RWPE2 (cell line): ENCODE measurements at regions not wholly inside any gene's neighbourhood (a gene's known extent, or its start where the extent isn't known, plus 50 kb on each side); places are given as distances from the start of the nearest gene placed in this dataset.
"Not testable (repeated sequence)": the region's sequence is repeated elsewhere in the genome, so short reads cannot be mapped to it uniquely, and the experiment has no call there.

Source experiments
- ATAC-seq: fragments of 200-7000 bp; cut with Tn5 transposase; 3 replicates; pipeline ENCODE4 v1.9.1; 2021; ENCODE audit warnings: low read depth
- DNase-seq: peaks from one replicate; pipeline ENCODE4 v3.0.0-alpha.2; 2020; ENCODE audit warnings: low spot score
- H3K27ac ChIP-seq: fragments of 450-650 bp; 2 replicates; pipeline ENCODE4 v1.5.1; 2017; ENCODE audit warnings: mild to moderate bottlenecking; ENCODE audit not compliant: poor library complexity, severe bottlenecking
- H3K27me3 ChIP-seq: fragments of 250-450 bp; sonication (Bioruptor Pico); 2 replicates; pipeline ENCODE4 v1.5.1; 2021; ENCODE audit warnings: mild to moderate bottlenecking, moderate library complexity; ENCODE audit not compliant: insufficient read depth, poor library complexity, severe bottlenecking
- H3K36me3 ChIP-seq: fragments of 250-450 bp; sonication (Bioruptor Pico); 2 replicates; pipeline ENCODE4 v1.5.1; 2020; ENCODE audit warnings: low read depth, mild to moderate bottlenecking, moderate library complexity
- H3K4me1 ChIP-seq: fragments of 250-450 bp; sonication (Bioruptor Pico); 2 replicates; pipeline ENCODE4 v1.5.1; 2021; ENCODE audit warnings: mild to moderate bottlenecking, moderate library complexity; ENCODE audit not compliant: insufficient read depth, poor library complexity, severe bottlenecking
- H3K4me3 ChIP-seq: fragments of 250-450 bp; sonication (Bioruptor Pico); 2 replicates; pipeline ENCODE4 v1.5.1; 2021; ENCODE audit warnings: mild to moderate bottlenecking, moderate library complexity; ENCODE audit not compliant: severe bottlenecking
- H3K9me3 ChIP-seq: fragments of 250-450 bp; sonication (Bioruptor Pico); 2 replicates; pipeline ENCODE4 v1.5.1; 2021; ENCODE audit warnings: mild to moderate bottlenecking, moderate library complexity; ENCODE audit not compliant: severe bottlenecking
- CTCF ChIP-seq: fragments of 450-650 bp; IDR thresholded peaks from one replicate; pipeline ENCODE4 v1.5.1; 2017; ENCODE audit warnings: mild to moderate bottlenecking, moderate library complexity; ENCODE audit not compliant: poor library complexity, severe bottlenecking

- Histone ChIP-seq H3K36me3 (no peaks in the 10 kb centered on the region), H3K4me3 (no peak overlapping the region), H3K9me3 (no peaks in the 10 kb centered on the region), H3K27ac (no peak overlapping the region), H3K4me1 (no peaks in the 10 kb centered on the region), H3K27me3 (no peaks in the 10 kb centered on the region)
- no peak for TF ChIP-seq CTCF
- ATAC-seq = no peak
- DNase-seq = no peak
Measured at GRCh38 chrX:27229721-27230120, 233.4 kb downstream of the PPP4R3C start.

GRCh38 chrX:27222661-27223060, 240.5 kb downstream of the PPP4R3C start:
- Histone ChIP-seq H3K4me3 (no peak overlapping the region), H3K27ac (no peak overlapping the region), H3K27me3 (no peaks in the 10 kb centered on the region), H3K9me3 (no peaks in the 10 kb centered on the region), H3K36me3 (no peaks in the 10 kb centered on the region), H3K4me1 (no peaks in the 10 kb centered on the region)
- ATAC-seq (no peak), DNase-seq (no peak)
- TF ChIP-seq CTCF = no peak

- Histone ChIP-seq H3K36me3 (no peaks in the 10 kb centered on the region), H3K27me3 (no peaks in the 10 kb centered on the region), H3K9me3 (no peaks in the 10 kb centered on the region), H3K27ac (no peak overlapping the region), H3K4me1 (no peaks in the 10 kb centered on the region), H3K4me3 (no peak overlapping the region)
- ATAC-seq (no peak), DNase-seq (no peak)
- peak; percentile 70 for TF ChIP-seq CTCF
Measured at GRCh38 chrX:27186671-27187070, 276.5 kb downstream of the PPP4R3C start.

GRCh38 chrX:27163236-27163635, 299.9 kb downstream of the PPP4R3C start:
- no peak overlapping the region for H3K4me3 ChIP-seq
- no peak for TF ChIP-seq CTCF
- H3K27me3 ChIP-seq = no peaks in the 10 kb centered on the region
- H3K4me1 ChIP-seq = no peaks in the 10 kb centered on the region
- no peak for ATAC-seq
- no peak for DNase-seq
- H3K9me3 ChIP-seq = no peaks in the 10 kb centered on the region
- H3K27ac ChIP-seq = no peak overlapping the region
- no peaks in the 10 kb centered on the region for H3K36me3 ChIP-seq

- no peak for TF ChIP-seq CTCF
- no peak overlapping the region for H3K27ac ChIP-seq
- no peaks in the 10 kb centered on the region for H3K9me3 ChIP-seq
- no peak overlapping the region for H3K4me3 ChIP-seq
- DNase-seq = no peak
- H3K4me1 ChIP-seq = no peaks in the 10 kb centered on the region
- H3K36me3 ChIP-seq = no peaks in the 10 kb centered on the region
- no peaks in the 10 kb centered on the region for H3K27me3 ChIP-seq
- ATAC-seq = no peak
Measured at GRCh38 chrX:27162496-27162895, 300.6 kb downstream of the PPP4R3C start.

GRCh38 chrX:27156921-27157320, 306.2 kb downstream of the PPP4R3C start:
- DNase-seq, H3K27ac ChIP-seq, H3K27me3 ChIP-seq, ATAC-seq, H3K4me1 ChIP-seq, H3K9me3 ChIP-seq, H3K4me3 ChIP-seq, H3K36me3 ChIP-seq: not testable (repeated sequence)
